Right lobe of liver (tissue), 4 donors: ENCODE measurements at regions not wholly inside any gene's neighbourhood (a gene's known extent, or its start where the extent isn't known, plus 50 kb on each side); places are given as distances from the start of the nearest gene placed in this dataset.

Source experiments
- POLR2A ChIP-seq: fragments of 450-650 bp; IDR thresholded peaks from one replicate; pipeline ENCODE4 v1.6.1; 2017; ENCODE audit warnings: antibody characterized with exemption, mild to moderate bottlenecking
- TF ChIP-seq, protein P1 (sequence below), 4 donors: fragments of 200-600 bp in 3 of 4; fragments of 450-650 bp in 1 of 4; IDR thresholded peaks; one replicate each; pipeline versions ENCODE4 v1.5.1 to v1.8.0; 2016 to 2022; ENCODE audit warnings: antibody characterized with exemption in 4 of 4, mild to moderate bottlenecking in 2 of 4
- donor health status: DM: no; HTN: no; CAD: no.
- donor health status: DM: no; HTN: no; CAD: no.
- donor health status: DM: no; HTN: yes; CAD: no.

GRCh38 chr4:128737098-128737513 is 72.4 kb upstream of the JADE1 start:
- no peak for TF ChIP-seq POLR2A
- TF ChIP-seq, protein P1, sequence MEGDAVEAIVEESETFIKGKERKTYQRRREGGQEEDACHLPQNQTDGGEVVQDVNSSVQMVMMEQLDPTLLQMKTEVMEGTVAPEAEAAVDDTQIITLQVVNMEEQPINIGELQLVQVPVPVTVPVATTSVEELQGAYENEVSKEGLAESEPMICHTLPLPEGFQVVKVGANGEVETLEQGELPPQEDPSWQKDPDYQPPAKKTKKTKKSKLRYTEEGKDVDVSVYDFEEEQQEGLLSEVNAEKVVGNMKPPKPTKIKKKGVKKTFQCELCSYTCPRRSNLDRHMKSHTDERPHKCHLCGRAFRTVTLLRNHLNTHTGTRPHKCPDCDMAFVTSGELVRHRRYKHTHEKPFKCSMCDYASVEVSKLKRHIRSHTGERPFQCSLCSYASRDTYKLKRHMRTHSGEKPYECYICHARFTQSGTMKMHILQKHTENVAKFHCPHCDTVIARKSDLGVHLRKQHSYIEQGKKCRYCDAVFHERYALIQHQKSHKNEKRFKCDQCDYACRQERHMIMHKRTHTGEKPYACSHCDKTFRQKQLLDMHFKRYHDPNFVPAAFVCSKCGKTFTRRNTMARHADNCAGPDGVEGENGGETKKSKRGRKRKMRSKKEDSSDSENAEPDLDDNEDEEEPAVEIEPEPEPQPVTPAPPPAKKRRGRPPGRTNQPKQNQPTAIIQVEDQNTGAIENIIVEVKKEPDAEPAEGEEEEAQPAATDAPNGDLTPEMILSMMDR (IDR thresholded peaks at IDR 0.05): no peak
